SK-N-MC (cell line): ENCODE measurements at regions not wholly inside any gene's neighbourhood (a gene's known extent, or its start where the extent isn't known, plus 50 kb on each side); places are given as distances from the start of the nearest gene placed in this dataset.

ENCODE experiments used
- EZH2 ChIP-seq: fragments of 200-600 bp; sonication (generic); IDR thresholded peaks from one replicate; pipeline ENCODE4 v1.6.1; 2017; ENCODE audit warnings: antibody characterized with exemption
- POLR2AphosphoS5 ChIP-seq: IDR thresholded peaks from 2 replicates; pipeline ENCODE4 v1.6.1; 2012; ENCODE audit warnings: mild to moderate bottlenecking, low read depth, low read length, borderline replicate concordance

DNA sequence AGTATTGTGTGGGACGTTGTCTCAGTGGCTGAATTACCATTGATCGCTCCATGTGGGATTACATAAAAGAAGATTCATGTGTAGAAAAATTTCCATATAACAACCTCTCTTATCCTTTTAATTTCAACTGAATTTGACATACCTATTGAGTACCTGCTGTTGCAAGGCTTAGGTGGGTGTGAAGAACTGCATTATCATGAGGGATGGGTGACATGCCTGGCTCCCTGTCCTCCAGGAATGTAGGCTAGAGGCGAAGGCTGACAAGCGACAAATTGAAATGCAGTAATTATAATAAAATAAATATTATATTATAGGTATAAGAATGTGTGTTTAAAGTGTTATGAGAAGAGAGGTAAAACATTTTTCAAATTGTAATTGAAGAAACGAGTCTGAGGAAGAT, 52.7 kb upstream of the SPESP1 start:
- TF ChIP-seq EZH2: no peak
- no peak for TF ChIP-seq POLR2AphosphoS5
